T-helper 1 cell treated with Interleukin-12 subunit alpha and Interleukin-12 subunit beta and Interleukin-4 antibody, amounts not matched to agents 30 μg/mL and 1 μg/mL, for 36 hours (primary cell): ENCODE measurements at regions not wholly inside any gene's neighbourhood (a gene's known extent, or its start where the extent isn't known, plus 50 kb on each side); places are given as distances from the start of the nearest gene placed in this dataset.

ENCODE experiments used
- H3K27ac Mint-ChIP-seq: one replicate; pipeline ENCODE4 v1.8.0; 2021; ENCODE audit warnings: mild to moderate bottlenecking, mixed read lengths
- H3K27me3 Mint-ChIP-seq: one replicate; pipeline ENCODE4 v1.8.0; 2021; ENCODE audit warnings: low read depth, mixed read lengths
- H3K36me3 Mint-ChIP-seq: one replicate; pipeline ENCODE4 v1.8.0; 2021; ENCODE audit warnings: low read depth, mixed read lengths
- H3K4me1 Mint-ChIP-seq: one replicate; pipeline ENCODE4 v1.8.0; 2021; ENCODE audit warnings: low read depth, mixed read lengths
- H3K4me3 Mint-ChIP-seq: one replicate; pipeline ENCODE4 v1.8.0; 2021; ENCODE audit warnings: mild to moderate bottlenecking, moderate library complexity, mixed read lengths
- H3K9me3 Mint-ChIP-seq: one replicate; pipeline ENCODE4 v1.8.0; 2021; ENCODE audit warnings: mixed read lengths

DNA sequence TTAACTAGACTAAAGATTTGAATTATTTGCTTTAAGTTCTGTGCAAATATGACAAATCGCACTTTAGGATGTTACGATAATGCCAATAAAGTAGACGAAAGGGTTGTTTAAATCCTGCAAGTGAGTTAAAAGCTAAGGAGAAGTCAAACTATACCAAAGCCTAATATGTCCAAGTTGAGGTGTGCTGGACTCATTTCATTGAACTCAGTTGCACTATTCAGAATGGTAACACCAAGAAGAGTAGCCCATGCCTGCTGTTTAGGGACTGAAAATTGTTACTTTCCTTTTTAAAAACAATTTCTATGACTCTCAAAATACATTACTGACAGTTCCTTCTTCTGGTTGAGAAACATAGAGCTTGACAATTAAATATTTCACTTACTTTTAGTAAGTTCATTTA is 766.3 kb downstream of the DNAJB9 start:
- no peaks in the 10 kb centered on the region for H3K9me3 Mint-ChIP-seq
- no peaks in the 10 kb centered on the region for H3K4me1 Mint-ChIP-seq
- H3K36me3 Mint-ChIP-seq, result no peaks in the 10 kb centered on the region
- no peak overlapping the region for H3K27ac Mint-ChIP-seq
- no peak overlapping the region for H3K4me3 Mint-ChIP-seq
- no peaks in the 10 kb centered on the region for H3K27me3 Mint-ChIP-seq

DNA sequence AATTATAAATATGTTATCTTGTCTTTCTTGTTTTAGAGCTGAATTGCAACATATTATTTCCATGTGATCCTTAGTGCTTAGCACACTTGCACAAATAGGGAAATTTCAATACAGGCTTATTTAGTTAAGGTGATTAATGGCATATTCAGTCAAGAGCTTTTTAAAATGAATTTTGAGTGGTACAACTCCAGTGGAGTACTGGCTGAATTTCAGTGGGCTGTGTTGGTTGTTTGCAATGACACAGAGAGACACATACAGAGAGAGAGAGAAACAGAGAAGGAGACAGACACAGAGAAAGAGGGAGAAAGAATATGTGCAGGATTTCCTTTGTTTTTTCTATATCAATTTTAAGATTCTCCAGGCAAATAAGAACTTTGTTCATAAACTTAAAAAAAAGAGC is 766.9 kb downstream of the DNAJB9 start:
- H3K4me3 Mint-ChIP-seq, result no peak overlapping the region
- no peaks in the 10 kb centered on the region for H3K27me3 Mint-ChIP-seq
- no peaks in the 10 kb centered on the region for H3K9me3 Mint-ChIP-seq
- no peaks in the 10 kb centered on the region for H3K4me1 Mint-ChIP-seq
- no peaks in the 10 kb centered on the region for H3K36me3 Mint-ChIP-seq
- no peak overlapping the region for H3K27ac Mint-ChIP-seq

DNA sequence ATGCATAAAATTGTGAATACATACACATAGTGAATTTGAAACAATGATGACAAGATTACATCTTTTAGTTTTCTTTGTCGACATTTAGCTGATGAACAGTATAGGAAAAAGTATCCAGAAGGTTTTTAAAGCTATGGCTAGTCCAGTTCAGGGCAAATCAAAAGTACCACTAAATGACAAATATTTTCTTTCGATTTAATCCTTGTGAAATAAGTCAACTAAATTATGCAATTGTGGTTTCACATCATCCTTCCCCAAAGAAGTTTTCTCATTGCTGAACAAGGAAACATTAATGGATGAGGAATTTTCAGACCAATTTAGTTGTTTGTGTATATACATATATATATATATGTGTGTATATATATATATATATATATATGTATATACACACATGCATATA is 774.0 kb downstream of the DNAJB9 start:
- Mint-ChIP-seq H3K36me3 (no peaks in the 10 kb centered on the region), H3K27ac (no peak overlapping the region), H3K4me1 (no peaks in the 10 kb centered on the region), H3K27me3 (no peaks in the 10 kb centered on the region), H3K4me3 (no peak overlapping the region), H3K9me3 (no peaks in the 10 kb centered on the region)

DNA sequence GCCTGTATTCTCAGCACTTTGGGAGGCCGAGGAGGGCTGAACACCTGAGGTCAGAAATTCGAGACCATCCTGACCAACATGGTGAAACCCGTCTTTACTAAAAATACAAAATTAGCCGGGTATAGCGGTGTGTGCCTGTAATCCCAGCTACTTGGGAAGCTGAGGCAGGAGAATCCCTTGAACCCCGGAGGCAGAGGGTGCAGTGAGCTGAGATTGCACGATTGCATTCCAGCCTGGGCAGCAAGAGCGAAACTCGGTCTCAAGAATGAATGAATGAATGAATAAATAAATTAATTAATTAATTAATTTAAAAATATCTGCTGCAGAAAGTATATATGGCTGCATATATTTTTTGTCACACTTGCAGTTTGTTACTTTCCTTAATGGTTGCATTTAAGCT is 781.8 kb downstream of the DNAJB9 start:
- Mint-ChIP-seq H3K27ac (no peak overlapping the region), H3K4me3 (no peak overlapping the region), H3K4me1 (no peaks in the 10 kb centered on the region), H3K27me3 (no peaks in the 10 kb centered on the region), H3K9me3 (no peaks in the 10 kb centered on the region), H3K36me3 (no peaks in the 10 kb centered on the region)

- no peaks in the 10 kb centered on the region for H3K27me3 Mint-ChIP-seq
- no peaks in the 10 kb centered on the region for H3K4me1 Mint-ChIP-seq
- no peaks in the 10 kb centered on the region for H3K36me3 Mint-ChIP-seq
- H3K4me3 Mint-ChIP-seq, result no peak overlapping the region
- no peak overlapping the region for H3K27ac Mint-ChIP-seq
- no peaks in the 10 kb centered on the region for H3K9me3 Mint-ChIP-seq
Measured at GRCh38 chr7:109354000-109354399, 784.3 kb downstream of the DNAJB9 start.

- no peak overlapping the region for H3K4me3 Mint-ChIP-seq
- H3K27ac Mint-ChIP-seq, result no peak overlapping the region
- H3K36me3 Mint-ChIP-seq, result no peaks in the 10 kb centered on the region
- H3K4me1 Mint-ChIP-seq, result no peaks in the 10 kb centered on the region
- no peaks in the 10 kb centered on the region for H3K9me3 Mint-ChIP-seq
- no peaks in the 10 kb centered on the region for H3K27me3 Mint-ChIP-seq
Measured at GRCh38 chr7:109354552-109354951, 784.9 kb downstream of the DNAJB9 start.

GRCh38 chr7:109375823-109376222 is 806.1 kb downstream of the DNAJB9 start:
- Mint-ChIP-seq H3K9me3 (no peaks in the 10 kb centered on the region), H3K36me3 (no peaks in the 10 kb centered on the region), H3K4me1 (no peaks in the 10 kb centered on the region), H3K27me3 (no peaks in the 10 kb centered on the region), H3K4me3 (no peak overlapping the region), H3K27ac (no peak overlapping the region)

- Mint-ChIP-seq H3K4me1 (no peaks in the 10 kb centered on the region), H3K4me3 (no peak overlapping the region), H3K27ac (no peak overlapping the region), H3K27me3 (no peaks in the 10 kb centered on the region), H3K9me3 (no peaks in the 10 kb centered on the region), H3K36me3 (no peaks in the 10 kb centered on the region)
Measured at GRCh38 chr7:109376576-109376975, 806.9 kb downstream of the DNAJB9 start.

DNA sequence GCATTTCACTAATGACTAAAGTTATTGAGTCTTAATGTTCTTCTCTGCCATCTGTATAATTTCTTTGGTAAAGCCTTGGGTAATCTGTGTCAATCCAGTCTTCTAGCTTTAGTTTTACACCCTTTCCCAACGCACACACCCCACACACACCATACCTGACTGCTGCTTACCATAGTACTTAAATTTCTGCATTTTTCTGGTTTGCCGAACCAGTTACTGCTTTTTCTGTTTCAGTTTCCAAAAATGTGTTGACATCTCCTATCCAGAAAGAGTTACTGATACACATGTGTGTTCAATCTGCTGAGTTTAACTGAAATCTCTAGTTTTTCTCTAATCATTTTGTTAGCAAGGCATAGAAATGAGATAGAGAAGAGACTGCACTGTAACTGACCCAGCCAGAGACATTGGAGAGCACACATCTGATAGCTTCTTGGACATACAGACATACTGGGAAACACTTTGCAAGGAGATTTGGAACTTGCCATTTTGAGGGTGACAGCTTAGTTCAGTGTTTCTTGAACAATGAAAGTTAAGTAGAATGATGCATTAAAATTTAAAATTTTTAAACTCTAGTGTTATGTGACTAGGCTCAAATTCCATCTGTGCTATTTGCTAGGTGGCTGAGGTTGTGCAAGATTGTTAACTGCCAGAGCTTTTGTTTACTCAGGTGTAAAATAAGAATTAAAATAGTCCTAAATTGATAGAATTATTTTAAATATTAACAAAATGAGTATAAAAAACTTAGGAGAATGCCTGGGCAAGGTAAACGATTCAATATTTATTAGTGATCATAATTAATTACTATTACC is 807.6 kb downstream of the DNAJB9 start:
- no peak overlapping the region for H3K4me3 Mint-ChIP-seq
- no peak overlapping the region for H3K27ac Mint-ChIP-seq
- H3K4me1 Mint-ChIP-seq, result no peaks in the 10 kb centered on the region
- H3K36me3 Mint-ChIP-seq, result no peaks in the 10 kb centered on the region
- no peaks in the 10 kb centered on the region for H3K9me3 Mint-ChIP-seq
- H3K27me3 Mint-ChIP-seq, result no peaks in the 10 kb centered on the region

DNA sequence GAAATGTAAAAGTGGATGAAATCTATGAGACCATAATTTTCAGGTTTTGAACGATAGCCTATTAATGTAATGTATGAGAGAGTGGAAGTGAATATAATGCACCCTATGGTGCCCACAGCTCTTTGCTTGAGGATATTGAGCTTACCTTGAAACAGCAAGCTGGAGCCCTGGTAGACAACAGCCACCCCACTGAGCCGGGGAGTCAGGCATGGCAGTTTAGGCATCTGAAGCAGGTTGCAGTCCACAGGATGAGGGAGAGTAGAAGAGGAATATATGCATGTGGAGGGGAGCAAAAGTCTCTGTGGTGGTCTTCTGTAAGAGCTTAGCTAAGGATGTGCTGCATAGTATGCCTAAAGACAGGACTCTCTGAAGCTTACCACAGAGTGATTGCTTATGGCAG is 817.3 kb downstream of the DNAJB9 start:
- H3K4me1 Mint-ChIP-seq, result no peaks in the 10 kb centered on the region
- H3K27ac Mint-ChIP-seq, result no peak overlapping the region
- H3K9me3 Mint-ChIP-seq, result peaks cover 3% of the 10 kb centered on the region
- no peaks in the 10 kb centered on the region for H3K27me3 Mint-ChIP-seq
- H3K36me3 Mint-ChIP-seq, result no peaks in the 10 kb centered on the region
- no peak overlapping the region for H3K4me3 Mint-ChIP-seq

- H3K27ac Mint-ChIP-seq, result no peak overlapping the region
- H3K4me1 Mint-ChIP-seq, result no peaks in the 10 kb centered on the region
- H3K27me3 Mint-ChIP-seq, result no peaks in the 10 kb centered on the region
- peaks cover 3% of the 10 kb centered on the region for H3K9me3 Mint-ChIP-seq
- H3K36me3 Mint-ChIP-seq, result no peaks in the 10 kb centered on the region
- H3K4me3 Mint-ChIP-seq, result no peak overlapping the region
Measured at GRCh38 chr7:109387530-109387929, 817.9 kb downstream of the DNAJB9 start.

DNA sequence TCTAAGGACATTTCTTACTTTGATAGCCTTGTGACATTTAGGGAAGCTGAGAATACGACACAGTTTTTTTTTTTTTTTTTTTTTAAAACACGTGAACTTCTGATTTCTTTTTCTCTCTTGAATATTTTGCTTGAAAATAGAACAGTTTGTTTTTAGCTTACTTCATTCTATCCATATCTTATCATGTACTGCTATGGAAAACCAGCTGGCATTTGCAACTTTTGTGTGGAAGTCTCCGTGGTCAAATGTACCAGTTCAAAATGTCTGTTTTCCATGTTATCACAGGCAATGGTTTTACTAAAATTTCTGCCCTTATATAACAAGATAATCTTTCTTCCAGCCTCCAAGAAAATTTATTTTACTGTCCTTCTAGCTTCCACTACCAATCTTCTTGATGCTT is 821.6 kb downstream of the DNAJB9 start:
- no peaks in the 10 kb centered on the region for H3K4me1 Mint-ChIP-seq
- H3K4me3 Mint-ChIP-seq, result no peak overlapping the region
- peaks cover 3% of the 10 kb centered on the region for H3K9me3 Mint-ChIP-seq
- H3K27me3 Mint-ChIP-seq, result no peaks in the 10 kb centered on the region
- no peaks in the 10 kb centered on the region for H3K36me3 Mint-ChIP-seq
- H3K27ac Mint-ChIP-seq, result no peak overlapping the region

- no peaks in the 10 kb centered on the region for H3K27me3 Mint-ChIP-seq
- no peaks in the 10 kb centered on the region for H3K36me3 Mint-ChIP-seq
- H3K27ac Mint-ChIP-seq, result no peak overlapping the region
- no peak overlapping the region for H3K4me3 Mint-ChIP-seq
- H3K9me3 Mint-ChIP-seq, result no peaks in the 10 kb centered on the region
- no peaks in the 10 kb centered on the region for H3K4me1 Mint-ChIP-seq
Measured at GRCh38 chr7:109402107-109402506, 832.4 kb downstream of the DNAJB9 start.

- H3K27ac Mint-ChIP-seq, result no peak overlapping the region
- H3K27me3 Mint-ChIP-seq, result no peaks in the 10 kb centered on the region
- H3K9me3 Mint-ChIP-seq, result no peaks in the 10 kb centered on the region
- H3K36me3 Mint-ChIP-seq, result no peaks in the 10 kb centered on the region
- no peak overlapping the region for H3K4me3 Mint-ChIP-seq
- H3K4me1 Mint-ChIP-seq, result no peaks in the 10 kb centered on the region
Measured at GRCh38 chr7:109407756-109408155, 838.1 kb downstream of the DNAJB9 start.

- no peaks in the 10 kb centered on the region for H3K4me1 Mint-ChIP-seq
- no peaks in the 10 kb centered on the region for H3K36me3 Mint-ChIP-seq
Measured at GRCh38 chr7:109437957-109438356, 868.3 kb downstream of the DNAJB9 start.

DNA sequence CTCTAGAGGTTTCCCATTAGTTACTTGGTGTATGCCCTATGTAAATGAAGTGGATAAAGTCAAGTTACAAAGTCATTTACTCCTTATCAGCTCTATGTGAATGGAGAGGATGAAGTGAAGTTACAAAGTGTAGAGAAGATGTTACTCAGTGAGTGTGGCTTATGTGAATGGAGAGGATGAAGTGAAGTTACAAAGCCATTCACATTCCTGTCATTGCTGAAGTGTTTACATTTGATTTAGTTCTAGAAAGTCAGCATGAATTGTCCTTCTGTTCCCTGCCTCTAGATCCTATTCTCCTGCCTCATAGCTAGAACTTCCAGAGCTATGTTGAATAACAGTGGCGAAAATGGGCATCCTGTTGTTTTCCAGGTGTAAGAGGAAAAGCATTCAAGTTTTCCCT is 880.1 kb downstream of the DNAJB9 start:
- Mint-ChIP-seq H3K27me3 (no peaks in the 10 kb centered on the region), H3K4me1 (no peaks in the 10 kb centered on the region), H3K27ac (no peak overlapping the region), H3K9me3 (peaks cover 3% of the 10 kb centered on the region), H3K4me3 (no peak overlapping the region), H3K36me3 (no peaks in the 10 kb centered on the region)

More at GRCh38 chr7:109437957-109438356, 868.3 kb downstream of the DNAJB9 start:
- Mint-ChIP-seq H3K27me3 (no peaks in the 10 kb centered on the region), H3K9me3 (no peaks in the 10 kb centered on the region), H3K27ac (no peak overlapping the region), H3K4me3 (no peak overlapping the region)
